Motor neuron (in vitro differentiated cells): ENCODE measurements at regions not wholly inside any gene's neighbourhood (a gene's known extent, or its start where the extent isn't known, plus 50 kb on each side); places are given as distances from the start of the nearest gene placed in this dataset.
A peak's percentile ranks its signal among the peaks of the same experiment; 100 is the strongest.
"Not testable (repeated sequence)": the region's sequence is repeated elsewhere in the genome, so short reads cannot be mapped to it uniquely, and the experiment has no call there.

ENCODE experiments used
- ATAC-seq, 8 experiments: fragments of 200-7000 bp; cut with Tn5 transposase; replicated peaks in 6 of 8; 2 replicates each; pipeline ENCODE4 v1.8.0; 2021; ENCODE audit warnings: mild to moderate bottlenecking in 8 of 8, moderate library complexity in 8 of 8
- H3K27ac ChIP-seq, 2 donors: fragments of 250-450 bp; sonication (Bioruptor Pico); 2 replicates each; pipeline ENCODE4 v1.9.0; 2021; ENCODE audit warnings: antibody characterized with exemption in 2 of 2, mild to moderate bottlenecking in 2 of 2, moderate library complexity in 1 of 2
- H3K4me1 ChIP-seq, 2 donors: fragments of 250-450 bp; sonication (Bioruptor Pico); replicated peaks in 1 of 2; 2 replicates each; pipeline ENCODE4 v1.6.1; 2021; ENCODE audit warnings: antibody characterized with exemption in 2 of 2, mild to moderate bottlenecking in 2 of 2, moderate library complexity in 1 of 2
- H3K4me3 ChIP-seq, 5 donors: fragments of 250-450 bp; sonication (Bioruptor Pico); 2 replicates each; pipeline ENCODE4 v1.9.0; 2021; ENCODE audit warnings: antibody characterized with exemption in 5 of 5, mild to moderate bottlenecking in 5 of 5, moderate library complexity in 4 of 5
- WGBS, 10 experiments: fragments of 450-650 bp; shearing (Covaris generic); methylation state at CpG; one replicate each; pipeline ENCODE4 v1.0.0; 2022; 5-methylcytosine and 5-hydroxymethylcytosine counted together
- in situ Hi-C, 9 experiments: fragments of 400-800 bp; cut with MboI; loops; one replicate each; pipeline ENCODE4 v1.15.0; 2021; ENCODE audit warnings: low sequenced_read_pairs in 9 of 9, low pct_unique_long_range_greater_than_20kb in 2 of 9; ENCODE audit not compliant: unreplicated experiment in 9 of 9

- H3K27ac ChIP-seq, H3K4me1 ChIP-seq, in situ Hi-C loops, H3K4me3 ChIP-seq: not testable (repeated sequence)
- ATAC-seq = peak in 3 of 8 experiments; percentile 44 to 50 (median 48)
- no CpG with 5 or more reads among the region's 25 CpGs for WGBS, 10 experiments
These were observed 146.7 kb downstream of the NPIPB11 start for GRCh38 chr16:29259635-29260457.

GRCh38 chr16:29258946-29259634 lies 147.4 kb downstream of the NPIPB11 start:
- in situ Hi-C loops, ATAC-seq, H3K4me3 ChIP-seq, H3K4me1 ChIP-seq, H3K27ac ChIP-seq: not testable (repeated sequence)
- 87 to 90% methylated on average over 2 to 3 of the region's 19 CpGs; no CpG with 5 or more reads in 8 of the 10 experiments for WGBS, 10 experiments

GRCh38 chr16:29257419-29258336 lies 148.8 kb downstream of the NPIPB11 start:
- H3K27ac ChIP-seq, H3K4me3 ChIP-seq, H3K4me1 ChIP-seq, in situ Hi-C loops: not testable (repeated sequence)
- WGBS, 10 experiments = 60% methylated on average over 1 of the region's 18 CpGs; no CpG with 5 or more reads in 8 of the 10 experiments
- ATAC-seq = peak; percentile 15 to 78 (median 62)

GRCh38 chr16:29256501-29256981 lies 150.0 kb downstream of the NPIPB11 start:
- Histone ChIP-seq H3K4me1 (no peaks in the 10 kb centered on the region), H3K4me3 (no peak overlapping the region), H3K27ac (no peak overlapping the region)
- ATAC-seq = no peak
- 100% methylated on average over 7 of the region's 27 CpGs; no CpG with 5 or more reads in 9 of the 10 experiments for WGBS, 10 experiments
- in situ Hi-C loops = no loop called here

GRCh38 chr16:29255957-29256356 lies 150.6 kb downstream of the NPIPB11 start:
- 100% methylated on average over 2 of the region's 6 CpGs; no CpG with 5 or more reads in 9 of the 10 experiments for WGBS, 10 experiments
- H3K4me3 ChIP-seq, H3K27ac ChIP-seq, H3K4me1 ChIP-seq, in situ Hi-C loops, ATAC-seq: not testable (repeated sequence)

- H3K4me1 ChIP-seq, ATAC-seq, H3K27ac ChIP-seq, H3K4me3 ChIP-seq, in situ Hi-C loops: not testable (repeated sequence)
- WGBS, 10 experiments = no CpG with 5 or more reads among the region's 13 CpGs
These were observed 151.1 kb downstream of the NPIPB11 start for GRCh38 chr16:29255496-29255796.

GRCh38 chr16:29254676-29255495 lies 151.6 kb downstream of the NPIPB11 start:
- WGBS, 10 experiments = 0 to 88% (median 50%) methylated on average over 1 to 6 of the region's 33 CpGs; no CpG with 5 or more reads in 7 of the 10 experiments
- ATAC-seq = no peak
- in situ Hi-C loops = no loop called here
- H3K27ac ChIP-seq = no peak overlapping the region
- no peak overlapping the region for H3K4me3 ChIP-seq
- no peaks in the 10 kb centered on the region for H3K4me1 ChIP-seq

GRCh38 chr16:29253716-29254590 lies 152.6 kb downstream of the NPIPB11 start:
- H3K4me1 ChIP-seq, in situ Hi-C loops, H3K27ac ChIP-seq, ATAC-seq, H3K4me3 ChIP-seq: not testable (repeated sequence)
- WGBS, 10 experiments = 60 to 90% (median 73%) methylated on average over 1 to 6 of the region's 35 CpGs; no CpG with 5 or more reads in 6 of the 10 experiments

GRCh38 chr16:29253066-29253590 lies 153.4 kb downstream of the NPIPB11 start:
- ATAC-seq, in situ Hi-C loops, H3K4me3 ChIP-seq, H3K4me1 ChIP-seq, H3K27ac ChIP-seq: not testable (repeated sequence)
- WGBS, 10 experiments = 71% methylated on average over 1 of the region's 7 CpGs; no CpG with 5 or more reads in 9 of the 10 experiments

- H3K27ac ChIP-seq, H3K4me1 ChIP-seq, H3K4me3 ChIP-seq, in situ Hi-C loops, ATAC-seq: not testable (repeated sequence)
- 90 to 100% methylated on average over 2 to 3 of the region's 14 CpGs; no CpG with 5 or more reads in 8 of the 10 experiments for WGBS, 10 experiments
These were observed 154.2 kb downstream of the NPIPB11 start for GRCh38 chr16:29252311-29252710.

- peak in 2 of 8 experiments; percentile 60 to 81 for ATAC-seq
- WGBS, 10 experiments = 60% methylated on average over 1 of the region's 21 CpGs; no CpG with 5 or more reads in 9 of the 10 experiments
- H3K27ac ChIP-seq, in situ Hi-C loops, H3K4me3 ChIP-seq, H3K4me1 ChIP-seq: not testable (repeated sequence)
These were observed 154.9 kb downstream of the NPIPB11 start for GRCh38 chr16:29251571-29252011.
